Lung (tissue), 11 donors: ENCODE measurements at regions not wholly inside any gene's neighbourhood (a gene's known extent, or its start where the extent isn't known, plus 50 kb on each side); places are given as distances from the start of the nearest gene placed in this dataset.

ENCODE experiments used
- ATAC-seq: fragments of 200-7000 bp; cut with Tn5 transposase; one replicate; pipeline ENCODE4 v1.9.1; 2020; ENCODE audit warnings: moderate number of reproducible peaks; ENCODE audit not compliant: insufficient read depth, low FRiP score
- DNase-seq, 3 donors: peaks; one replicate each; pipeline ENCODE4 v3.0.0-alpha.2; 2013 to 2017
- H3K27ac ChIP-seq, 2 donors: one replicate each; pipeline ENCODE4 v1.5.1; 2013; ENCODE audit warnings: mild to moderate bottlenecking in 2 of 2, moderate library complexity in 2 of 2, control low read depth in 1 of 2, inconsistent platforms in 1 of 2, low read depth in 1 of 2, low read length in 1 of 2
- H3K27me3 ChIP-seq, 3 donors: one replicate each; pipeline ENCODE4 v1.5.1; 2013; ENCODE audit warnings: low read length in 2 of 3; ENCODE audit not compliant: control insufficient read depth in 3 of 3, insufficient read depth in 3 of 3
- H3K36me3 ChIP-seq, 4 donors: one replicate each; pipeline ENCODE4 v1.5.1; 2013; ENCODE audit warnings: low read length in 4 of 4, mild to moderate bottlenecking in 1 of 4, moderate library complexity in 1 of 4; ENCODE audit not compliant: control insufficient read depth in 4 of 4, insufficient read depth in 4 of 4
- H3K4me1 ChIP-seq, 5 donors: one replicate each; pipeline ENCODE4 v1.5.1; 2013; ENCODE audit warnings: low read length in 5 of 5, mild to moderate bottlenecking in 2 of 5, moderate library complexity in 1 of 5; ENCODE audit not compliant: control insufficient read depth in 5 of 5, insufficient read depth in 5 of 5
- H3K4me3 ChIP-seq: one replicate; pipeline ENCODE4 v1.5.1; 2013; ENCODE audit warnings: mild to moderate bottlenecking, control low read depth, moderate library complexity
- H3K9ac ChIP-seq, 2 donors: one replicate each; pipeline ENCODE4 v1.5.1; 2013; ENCODE audit warnings: low read length in 2 of 2, control low read depth in 1 of 2; ENCODE audit not compliant: insufficient read depth in 1 of 2
- H3K9me3 ChIP-seq, 4 donors: one replicate each; pipeline ENCODE4 v1.5.1; 2013; ENCODE audit warnings: low read length in 3 of 4, mild to moderate bottlenecking in 1 of 4, moderate library complexity in 1 of 4; ENCODE audit not compliant: control insufficient read depth in 4 of 4, insufficient read depth in 3 of 4
- WGBS, 2 donors: extraction: QIAGEN DNeasy Blood & Tissue Kit; methylation state at CpG; one replicate each; pipeline ENCODE4 v1.1.7; 2013; 5-methylcytosine and 5-hydroxymethylcytosine counted together
- TF ChIP-seq, protein P1 (sequence below): IDR thresholded peaks from 2 replicates; pipeline ENCODE4 v1.5.1; 2012; ENCODE audit warnings: mild to moderate bottlenecking; ENCODE audit errors: control extremely low read depth, extremely low read depth
- donor health status: control.
- donor health status: control.
- donor health status: Bipolar disorder and iron deficiency.
- donor health status: healthy.
- donor health status: DM: yes; HTN: yes; CAD: no.

GRCh38 chr4:166239354-166239753 is 366.3 kb downstream of the TLL1 start:
- ATAC-seq (no peak), DNase-seq (no peak)
- no peaks in the 10 kb centered on the region for H3K27me3 ChIP-seq
- no peak overlapping the region for H3K4me3 ChIP-seq
- TF ChIP-seq, protein P1, sequence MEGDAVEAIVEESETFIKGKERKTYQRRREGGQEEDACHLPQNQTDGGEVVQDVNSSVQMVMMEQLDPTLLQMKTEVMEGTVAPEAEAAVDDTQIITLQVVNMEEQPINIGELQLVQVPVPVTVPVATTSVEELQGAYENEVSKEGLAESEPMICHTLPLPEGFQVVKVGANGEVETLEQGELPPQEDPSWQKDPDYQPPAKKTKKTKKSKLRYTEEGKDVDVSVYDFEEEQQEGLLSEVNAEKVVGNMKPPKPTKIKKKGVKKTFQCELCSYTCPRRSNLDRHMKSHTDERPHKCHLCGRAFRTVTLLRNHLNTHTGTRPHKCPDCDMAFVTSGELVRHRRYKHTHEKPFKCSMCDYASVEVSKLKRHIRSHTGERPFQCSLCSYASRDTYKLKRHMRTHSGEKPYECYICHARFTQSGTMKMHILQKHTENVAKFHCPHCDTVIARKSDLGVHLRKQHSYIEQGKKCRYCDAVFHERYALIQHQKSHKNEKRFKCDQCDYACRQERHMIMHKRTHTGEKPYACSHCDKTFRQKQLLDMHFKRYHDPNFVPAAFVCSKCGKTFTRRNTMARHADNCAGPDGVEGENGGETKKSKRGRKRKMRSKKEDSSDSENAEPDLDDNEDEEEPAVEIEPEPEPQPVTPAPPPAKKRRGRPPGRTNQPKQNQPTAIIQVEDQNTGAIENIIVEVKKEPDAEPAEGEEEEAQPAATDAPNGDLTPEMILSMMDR: no peak
- no peak overlapping the region for H3K9ac ChIP-seq
- no peaks in the 10 kb centered on the region for H3K4me1 ChIP-seq
- H3K36me3 ChIP-seq: no peaks in the 10 kb centered on the region
- H3K9me3 ChIP-seq: peaks cover 0 to 2% (median 0%) of the 10 kb centered on the region in 4 donors
- no peak overlapping the region for H3K27ac ChIP-seq
- 84 to 87% methylated on average over 4 of the region's 4 CpGs for WGBS, 2 donors

- H3K4me3 ChIP-seq: no peak overlapping the region
- WGBS, 2 donors: 75 to 84% methylated on average over 4 of the region's 4 CpGs
- TF ChIP-seq, protein P1: no peak
- ATAC-seq: no peak
- no peaks in the 10 kb centered on the region for H3K4me1 ChIP-seq
- no peak overlapping the region for H3K27ac ChIP-seq
- no peaks in the 10 kb centered on the region for H3K27me3 ChIP-seq
- no peaks in the 10 kb centered on the region for H3K9me3 ChIP-seq
- peak in 2 of 3 donors; percentile 3 to 11 for DNase-seq
- no peaks in the 10 kb centered on the region for H3K36me3 ChIP-seq
- no peak overlapping the region for H3K9ac ChIP-seq
Observed at GRCh38 chr4:166252487-166253402, 379.7 kb downstream of the TLL1 start.

GRCh38 chr4:166257276-166257675 is 384.2 kb downstream of the TLL1 start:
- Histone ChIP-seq H3K4me3 (no peak overlapping the region), H3K9ac (no peak overlapping the region), H3K9me3 (no peaks in the 10 kb centered on the region), H3K27ac (no peak overlapping the region), H3K27me3 (no peaks in the 10 kb centered on the region), H3K36me3 (no peaks in the 10 kb centered on the region), H3K4me1 (no peaks in the 10 kb centered on the region)
- TF ChIP-seq, protein P1: no peak
- 88 to 91% methylated on average over 2 of the region's 2 CpGs for WGBS, 2 donors
- ATAC-seq (no peak), DNase-seq (no peak)
